Hematopoietic multipotent progenitor cell treated with erythropoietin and hydrocortisone succinate and interleukin-3 and kit ligand, for 6 days (in vitro differentiated cells): ENCODE measurements at regions not wholly inside any gene's neighbourhood (a gene's known extent, or its start where the extent isn't known, plus 50 kb on each side); places are given as distances from the start of the nearest gene placed in this dataset.
A peak's percentile ranks its signal among the peaks of the same experiment; 100 is the strongest.
"Not testable (repeated sequence)": the region's sequence is repeated elsewhere in the genome, so short reads cannot be mapped to it uniquely, and the experiment has no call there.

ENCODE experiments used
- DNase-seq: peaks from one replicate; pipeline ENCODE4 v3.0.0-alpha.2; 2015

GRCh38 chr14:49364752-49365117 is 221.4 kb downstream of the RPS29 start:
- no peak for DNase-seq

DNA sequence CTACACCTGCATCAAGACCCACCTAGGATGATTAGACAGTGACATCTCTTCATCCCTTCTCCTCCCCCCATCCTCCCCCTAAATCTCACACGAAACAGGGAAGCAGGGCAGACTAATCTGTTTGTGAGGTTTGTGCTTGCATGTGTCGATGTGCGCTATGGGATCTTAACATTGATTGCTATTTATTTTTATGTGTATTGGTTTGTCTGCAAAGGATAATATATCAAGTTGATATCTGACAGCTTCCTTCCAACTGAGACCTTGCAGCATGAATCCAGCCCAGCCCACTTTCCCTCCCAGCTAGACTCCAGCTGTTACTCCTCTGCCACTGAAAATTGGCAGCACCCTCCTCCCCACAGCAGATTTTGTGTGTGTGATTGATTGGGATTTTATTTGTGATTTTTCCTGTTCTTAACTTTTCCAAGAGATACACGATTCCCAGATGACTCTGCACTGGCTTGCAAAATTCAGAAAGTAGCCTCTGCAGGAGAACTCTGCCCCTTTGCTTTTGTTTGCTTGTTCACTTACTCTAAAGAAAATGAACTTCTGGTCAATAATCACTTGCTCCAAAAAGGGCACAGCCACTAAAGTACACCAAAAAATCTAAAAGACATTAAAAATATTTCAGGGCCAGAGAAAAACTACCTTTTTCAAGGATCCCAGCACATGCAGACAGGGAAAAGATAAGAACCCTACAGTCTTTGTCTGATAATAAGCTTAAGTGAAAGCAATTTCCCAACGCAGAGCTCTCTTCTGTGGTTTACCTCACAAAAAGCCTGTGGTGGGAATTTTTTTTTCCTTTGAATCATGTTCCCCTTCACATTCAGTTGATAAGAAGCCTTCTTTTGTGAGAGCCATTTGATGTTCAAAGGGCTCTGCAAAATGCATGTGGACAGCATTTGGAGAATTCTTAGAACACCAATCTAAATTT is 222.1 kb downstream of the RPS29 start:
- DNase-seq: no peak

DNA sequence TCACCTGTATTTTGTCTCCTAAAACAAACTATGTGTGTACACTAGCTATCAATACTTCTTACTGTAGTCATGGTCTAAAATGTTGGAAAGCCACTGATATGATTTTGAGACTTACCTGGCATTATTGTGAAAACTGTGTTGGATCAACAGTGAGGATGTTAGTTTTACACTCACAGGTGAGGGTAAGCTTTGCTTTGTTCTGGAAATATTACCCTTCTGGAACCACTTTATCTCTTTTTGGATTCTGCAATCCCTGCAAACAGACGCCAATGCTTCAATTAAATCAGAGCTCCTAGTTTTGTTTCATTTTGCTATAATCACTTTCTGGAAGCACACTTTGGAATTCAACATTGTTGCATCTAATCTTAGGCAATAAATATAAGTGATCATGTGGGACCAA is 223.3 kb downstream of the RPS29 start:
- no peak for DNase-seq

- DNase-seq: no peak
Observed at GRCh38 chr14:49339130-49339529, 247.1 kb downstream of the RPS29 start.

GRCh38 chr14:49319810-49320209 is 266.4 kb downstream of the RPS29 start:
- DNase-seq: no peak

DNA sequence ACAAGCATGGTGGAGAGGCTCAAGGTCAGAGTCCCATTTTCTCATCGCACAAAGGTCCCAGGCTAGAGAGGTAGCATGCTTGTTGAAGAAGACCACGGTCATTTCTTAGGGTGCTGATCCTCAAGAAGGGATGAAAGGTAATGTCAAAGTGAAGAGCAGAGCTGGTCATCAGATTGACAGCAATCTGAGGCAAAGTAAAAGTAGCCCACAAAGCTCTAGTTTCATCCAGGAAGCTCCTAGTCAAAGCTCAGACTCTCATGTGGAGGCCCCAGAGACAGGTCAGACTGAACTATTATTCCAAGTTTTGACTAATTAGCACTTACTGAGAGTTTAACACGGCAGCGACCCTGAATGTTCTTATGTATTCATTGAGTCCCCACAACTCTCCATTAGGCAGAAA is 270.6 kb downstream of the RPS29 start:
- DNase-seq: no peak

DNA sequence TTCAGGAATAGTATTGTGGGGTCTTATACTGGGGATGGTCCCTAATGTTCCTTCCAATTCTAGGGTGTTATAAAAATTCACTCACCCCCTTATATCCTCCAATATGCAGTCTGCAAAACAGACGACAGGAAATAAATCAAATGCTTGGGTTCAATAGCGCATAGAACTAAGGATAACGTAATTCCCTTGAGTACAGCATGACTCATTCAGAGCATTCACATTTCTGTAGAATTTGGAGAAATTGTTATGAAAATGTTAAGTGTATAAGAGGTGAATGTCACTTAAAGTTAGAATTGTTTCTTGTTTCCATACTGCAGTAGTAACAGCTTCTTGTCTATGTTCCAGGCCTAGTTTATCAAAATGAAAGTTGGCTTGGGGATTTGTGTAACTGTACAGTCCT is 271.4 kb downstream of the RPS29 start:
- DNase-seq: no peak

- no peak for DNase-seq
Observed at GRCh38 chr14:49313108-49313507, 273.1 kb downstream of the RPS29 start.

DNA sequence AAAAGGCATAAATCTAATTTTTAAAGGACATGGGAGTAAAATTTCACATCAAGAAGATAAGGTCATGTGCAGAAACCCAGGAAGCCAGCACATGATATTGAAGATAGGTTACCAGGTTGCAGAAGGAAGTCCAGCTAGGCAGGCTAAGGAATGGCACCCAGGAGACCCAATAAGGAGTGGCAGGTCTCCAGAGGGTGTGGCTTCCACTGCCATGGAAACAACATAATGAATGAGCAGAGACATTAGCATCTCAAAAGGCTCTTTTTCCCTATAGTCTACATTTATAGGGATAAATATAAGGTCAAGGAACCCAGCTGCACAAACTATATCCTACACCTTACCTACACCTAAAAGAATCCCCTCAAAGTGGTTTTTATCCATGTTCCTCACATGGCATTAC is 275.9 kb downstream of the RPS29 start:
- no peak for DNase-seq

DNA sequence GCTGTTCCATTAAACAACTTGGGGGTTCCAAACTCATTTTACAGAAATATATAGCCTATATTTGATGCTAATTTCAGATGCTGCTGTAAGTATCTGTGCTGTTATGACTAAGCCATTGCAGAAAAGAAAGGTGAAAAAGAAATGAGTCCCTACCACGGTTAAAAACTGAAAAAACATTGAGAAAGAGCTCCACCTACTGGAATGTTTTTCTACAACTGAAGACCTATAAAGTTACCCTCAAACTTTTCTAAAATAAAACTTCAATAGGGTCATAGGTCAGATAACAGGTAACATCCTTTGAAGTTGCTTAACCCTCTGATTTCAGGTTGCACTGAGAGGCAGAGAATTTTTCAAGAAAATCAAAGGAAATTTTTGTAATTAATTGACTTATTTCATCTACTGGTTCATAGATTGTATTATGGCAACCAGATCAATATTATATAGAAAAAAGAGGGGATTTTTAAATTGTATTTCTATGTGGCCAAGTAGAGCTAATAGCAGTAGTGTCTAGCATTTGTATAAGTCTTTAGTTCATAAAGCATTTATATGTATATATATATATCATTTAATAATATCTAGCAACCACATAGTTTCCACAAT is 279.9 kb downstream of the RPS29 start:
- DNase-seq: peak; percentile 51

DNA sequence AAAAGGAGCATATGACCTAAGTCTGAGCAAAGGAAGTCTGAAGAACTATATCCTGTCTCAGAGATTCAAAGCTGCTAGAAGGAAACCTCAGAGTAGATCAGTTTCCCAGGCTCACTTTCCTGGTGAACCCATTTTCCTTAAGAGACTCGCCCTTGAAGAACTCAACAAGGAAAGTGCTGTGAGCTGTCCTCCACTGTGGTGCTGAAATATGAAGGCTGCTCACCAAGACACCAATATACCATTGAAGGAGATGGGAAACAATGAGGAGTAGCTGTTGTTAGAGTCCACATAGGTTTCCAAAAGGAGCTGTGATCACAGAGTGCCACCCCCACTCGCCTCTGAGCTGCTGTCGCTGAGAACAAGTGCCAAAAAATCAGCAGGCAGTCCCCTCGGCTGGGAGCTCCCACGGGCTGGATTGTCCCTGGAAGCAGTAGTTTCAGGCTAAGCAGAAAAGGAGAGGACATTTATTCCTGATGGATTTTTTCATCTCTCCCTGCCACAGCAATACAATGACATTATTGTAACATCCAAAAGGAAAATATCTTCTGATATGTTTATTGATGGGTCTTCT is 282.1 kb downstream of the RPS29 start:
- DNase-seq: peak; percentile 39

- DNase-seq: no peak
Observed at GRCh38 chr14:49297102-49297501, 289.1 kb downstream of the RPS29 start.

DNA sequence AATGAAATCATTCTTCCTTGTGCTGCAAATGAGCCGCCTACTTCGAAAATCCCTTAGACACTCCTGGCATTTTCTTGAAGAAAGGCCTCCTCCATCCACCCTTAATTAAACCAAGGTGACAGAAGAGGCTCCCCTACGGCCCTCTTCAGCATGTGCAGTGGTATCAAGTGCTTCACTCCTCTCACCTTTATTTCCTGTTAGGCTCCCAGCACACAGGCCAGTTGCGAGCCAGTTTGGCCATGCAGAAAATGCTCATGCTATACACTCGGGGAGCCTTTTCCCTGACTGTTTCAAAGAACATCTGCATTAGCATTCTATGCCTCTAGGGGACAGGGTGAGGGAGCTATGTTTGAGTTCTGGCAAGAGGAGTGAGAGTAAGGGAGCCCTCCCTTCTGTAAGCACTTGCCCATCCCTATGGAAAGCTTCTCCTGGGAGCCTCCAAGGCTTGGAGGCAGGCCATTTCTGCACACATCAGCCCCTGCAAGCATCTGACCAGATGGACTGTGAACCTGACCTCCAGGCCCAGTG is 291.5 kb downstream of the RPS29 start:
- no peak for DNase-seq

- DNase-seq: no peak
Observed at GRCh38 chr14:49287004-49287403, 299.2 kb downstream of the RPS29 start.

- DNase-seq: no peak
Observed at GRCh38 chr14:49286257-49286983, 299.8 kb downstream of the RPS29 start.

- DNase-seq: no peak
Observed at GRCh38 chr14:49280566-49280965, 305.6 kb downstream of the RPS29 start.

DNA sequence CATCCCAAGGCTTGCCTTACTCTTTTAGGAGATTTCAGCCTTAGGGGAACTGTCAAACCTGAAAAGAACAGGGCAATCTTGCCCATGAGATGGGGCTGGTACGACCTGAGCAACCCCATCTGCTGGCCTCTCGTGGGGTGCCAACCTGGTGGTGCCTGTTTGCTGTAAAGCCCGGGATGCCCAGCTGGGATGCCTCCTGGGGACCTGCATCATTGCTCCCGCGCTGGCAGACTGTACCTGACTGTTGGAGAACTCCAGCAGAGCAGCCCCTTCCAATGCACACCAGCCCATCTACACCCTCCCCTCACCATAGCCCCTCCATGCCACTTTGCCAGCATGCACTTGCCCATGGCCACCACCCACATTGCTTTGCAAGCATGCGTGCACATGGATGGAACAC is 335.7 kb downstream of the RPS29 start:
- no peak for DNase-seq

DNA sequence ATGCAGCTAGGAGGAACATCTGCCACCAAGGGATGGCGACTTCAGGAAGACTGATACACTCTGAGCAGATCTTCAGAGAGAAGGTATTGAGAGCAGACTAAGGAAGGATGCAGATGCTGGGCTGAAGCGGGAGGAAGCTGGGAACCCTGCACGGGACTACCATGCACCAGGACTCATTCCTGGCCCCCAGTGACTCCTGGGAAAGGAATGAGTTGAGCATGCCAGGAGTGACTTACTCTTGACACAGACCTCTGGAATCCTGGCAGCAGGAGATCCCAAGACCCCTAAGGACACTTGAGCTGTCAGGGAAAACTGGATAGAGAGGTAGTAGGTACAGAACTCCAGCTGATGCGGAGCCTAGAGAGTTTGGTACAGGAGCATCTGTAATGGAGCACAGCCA is 336.1 kb downstream of the RPS29 start:
- DNase-seq: no peak

GRCh38 chr14:49249022-49249421 is 337.2 kb downstream of the RPS29 start:
- no peak for DNase-seq

DNA sequence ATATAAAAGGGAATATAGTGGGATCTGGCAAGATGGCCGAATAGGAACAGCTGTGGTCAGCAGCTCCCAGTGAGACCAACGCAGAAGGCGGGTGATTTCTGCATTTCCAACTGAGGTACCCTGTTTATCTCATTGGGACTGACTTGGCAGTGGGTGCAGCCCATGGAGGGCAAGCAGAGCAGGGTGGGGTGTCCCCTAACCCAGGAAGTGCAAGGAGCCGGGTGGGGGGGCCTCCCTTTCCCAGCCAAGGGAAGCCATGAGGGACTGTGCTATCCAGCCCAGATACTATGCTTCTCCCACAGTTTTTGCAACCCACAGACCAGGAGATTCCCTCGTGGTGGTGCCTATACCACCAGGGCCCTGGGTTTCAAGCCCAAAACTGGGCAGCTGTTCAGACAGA is 342.4 kb downstream of the RPS29 start:
- not testable (repeated sequence) for DNase-seq

GRCh38 chr14:49240383-49240782 is 345.8 kb downstream of the RPS29 start:
- DNase-seq: no peak

- DNase-seq: no peak
Observed at GRCh38 chr14:49228552-49228951, 357.6 kb downstream of the RPS29 start.

DNA sequence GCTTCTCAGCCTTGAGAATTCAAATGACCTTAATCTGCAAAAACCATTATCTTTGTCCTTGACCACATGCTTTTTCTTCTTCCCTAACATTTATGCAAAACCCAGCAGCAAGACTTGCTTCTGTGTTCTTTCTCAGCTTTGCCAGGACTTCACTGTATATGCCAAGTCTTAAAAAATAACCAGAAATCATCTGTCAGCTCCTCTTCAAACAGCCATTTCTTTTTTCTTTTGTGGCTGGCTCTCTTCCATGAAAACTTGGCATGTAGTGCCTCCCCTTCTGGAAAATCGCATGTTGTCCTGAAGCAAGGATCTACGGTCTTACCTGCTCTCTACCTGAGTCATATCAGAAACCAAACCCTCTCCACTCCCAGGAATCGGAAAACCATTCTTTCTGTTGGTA is 364.9 kb downstream of the RPS29 start:
- DNase-seq: no peak
